ENCODE measurements at regions not wholly inside any gene's neighbourhood (a gene's known extent, or its start where the extent isn't known, plus 50 kb on each side); places are given as distances from the start of the nearest gene placed in this dataset.
A peak's percentile ranks its signal among the peaks of the same experiment; 100 is the strongest.

- TF ChIP-seq EZH2phosphoT487 (IDR thresholded peaks at IDR 0.05; ENCODE audit: borderline replicate concordance) (no peak), CTCF (conservative IDR thresholded peaks at IDR 0.05; ENCODE audit: low read length) (no peak)
- Histone ChIP-seq H3K9me2 (replicated peaks; ENCODE audit: low read depth, low read length) (no peaks in the 10 kb centered on the region), H3K4me2 (ENCODE audit: low read depth, low read length, poor library complexity, severe bottlenecking) (no peak overlapping the region), H3K79me2 (ENCODE audit: insufficient read depth, low read length) (no peaks in the 10 kb centered on the region), H3K9ac (ENCODE audit: low read depth, low read length, poor library complexity, severe bottlenecking) (no peak overlapping the region), H3K36me3 (ENCODE audit: insufficient read depth, low read length) (no peaks in the 10 kb centered on the region), H2AFZ (ENCODE audit: low read length) (no peak overlapping the region), H3K4me1 (ENCODE audit: insufficient read depth, low read length, poor library complexity, severe bottlenecking) (no peaks in the 10 kb centered on the region), H3K4me3 (ENCODE audit: low read length, poor library complexity, severe bottlenecking) (no peak overlapping the region), H3F3A (ENCODE audit: low read depth) (no peaks in the 10 kb centered on the region), H3K27me3 (ENCODE audit: insufficient read depth, low read length, poor library complexity, severe bottlenecking) (no peaks in the 10 kb centered on the region), H4K20me1 (ENCODE audit: insufficient read depth, low read length, poor library complexity, severe bottlenecking) (no peaks in the 10 kb centered on the region), H3K9me3 (ENCODE audit: insufficient read depth, low read depth, low read length) (no peaks in the 10 kb centered on the region)
Observed at GRCh38 chr1:245085508-245086095, 69.2 kb upstream of the KIF26B start.

- Histone ChIP-seq H3K9me2 (replicated peaks; ENCODE audit: low read depth, low read length) (no peaks in the 10 kb centered on the region), H3K27me3 (ENCODE audit: insufficient read depth, low read length, poor library complexity, severe bottlenecking) (no peaks in the 10 kb centered on the region), H3F3A (ENCODE audit: low read depth) (no peaks in the 10 kb centered on the region), H3K4me3 (ENCODE audit: low read length, poor library complexity, severe bottlenecking) (no peak overlapping the region), H3K9me3 (ENCODE audit: insufficient read depth, low read depth, low read length) (no peaks in the 10 kb centered on the region), H4K20me1 (ENCODE audit: insufficient read depth, low read length, poor library complexity, severe bottlenecking) (no peaks in the 10 kb centered on the region), H2AFZ (ENCODE audit: low read length) (no peak overlapping the region), H3K4me1 (ENCODE audit: insufficient read depth, low read length, poor library complexity, severe bottlenecking) (no peaks in the 10 kb centered on the region), H3K4me2 (ENCODE audit: low read depth, low read length, poor library complexity, severe bottlenecking) (no peak overlapping the region), H3K9ac (ENCODE audit: low read depth, low read length, poor library complexity, severe bottlenecking) (no peak overlapping the region), H3K36me3 (ENCODE audit: insufficient read depth, low read length) (no peaks in the 10 kb centered on the region), H3K79me2 (ENCODE audit: insufficient read depth, low read length) (no peaks in the 10 kb centered on the region)
- no peak for TF ChIP-seq EZH2phosphoT487 (IDR thresholded peaks at IDR 0.05; ENCODE audit: borderline replicate concordance)
Observed at GRCh38 chr1:245084551-245084950, 70.2 kb upstream of the KIF26B start.

GRCh38 chr1:245079021-245079609 is 75.7 kb upstream of the KIF26B start:
- H3K9ac ChIP-seq (ENCODE audit: low read depth, low read length, poor library complexity, severe bottlenecking) = no peak overlapping the region
- no peaks in the 10 kb centered on the region for H3K9me2 ChIP-seq (replicated peaks; ENCODE audit: low read depth, low read length)
- H3K4me2 ChIP-seq (ENCODE audit: low read depth, low read length, poor library complexity, severe bottlenecking) = no peak overlapping the region
- TF ChIP-seq CTCF (conservative IDR thresholded peaks at IDR 0.05; ENCODE audit: low read length) (peak; percentile 80), EZH2phosphoT487 (IDR thresholded peaks at IDR 0.05; ENCODE audit: borderline replicate concordance) (no peak)
- H3K9me3 ChIP-seq (ENCODE audit: insufficient read depth, low read depth, low read length) = no peaks in the 10 kb centered on the region
- no peaks in the 10 kb centered on the region for H3K27me3 ChIP-seq (ENCODE audit: insufficient read depth, low read length, poor library complexity, severe bottlenecking)
- H3F3A ChIP-seq (ENCODE audit: low read depth) = no peaks in the 10 kb centered on the region
- no peak overlapping the region for H2AFZ ChIP-seq (ENCODE audit: low read length)
- no peaks in the 10 kb centered on the region for H4K20me1 ChIP-seq (ENCODE audit: insufficient read depth, low read length, poor library complexity, severe bottlenecking)
- H3K4me1 ChIP-seq (ENCODE audit: insufficient read depth, low read length, poor library complexity, severe bottlenecking) = no peaks in the 10 kb centered on the region
- no peak overlapping the region for H3K4me3 ChIP-seq (ENCODE audit: low read length, poor library complexity, severe bottlenecking)
- H3K79me2 ChIP-seq (ENCODE audit: insufficient read depth, low read length) = no peaks in the 10 kb centered on the region
- no peaks in the 10 kb centered on the region for H3K36me3 ChIP-seq (ENCODE audit: insufficient read depth, low read length)

- H3K79me2 ChIP-seq (ENCODE audit: insufficient read depth, low read length) = no peaks in the 10 kb centered on the region
- H2AFZ ChIP-seq (ENCODE audit: low read length) = no peak overlapping the region
- H3K4me1 ChIP-seq (ENCODE audit: insufficient read depth, low read length, poor library complexity, severe bottlenecking) = no peaks in the 10 kb centered on the region
- no peaks in the 10 kb centered on the region for H3K9me3 ChIP-seq (ENCODE audit: insufficient read depth, low read depth, low read length)
- no peaks in the 10 kb centered on the region for H3K9me2 ChIP-seq (replicated peaks; ENCODE audit: low read depth, low read length)
- H3K36me3 ChIP-seq (ENCODE audit: insufficient read depth, low read length) = no peaks in the 10 kb centered on the region
- H3F3A ChIP-seq (ENCODE audit: low read depth) = no peaks in the 10 kb centered on the region
- H3K27me3 ChIP-seq (ENCODE audit: insufficient read depth, low read length, poor library complexity, severe bottlenecking) = no peaks in the 10 kb centered on the region
- H4K20me1 ChIP-seq (ENCODE audit: insufficient read depth, low read length, poor library complexity, severe bottlenecking) = no peaks in the 10 kb centered on the region
- no peak for TF ChIP-seq CTCF (conservative IDR thresholded peaks at IDR 0.05; ENCODE audit: low read length)
- TF ChIP-seq EZH2phosphoT487 (IDR thresholded peaks at IDR 0.05; ENCODE audit: borderline replicate concordance) = no peak
- no peak overlapping the region for H3K4me3 ChIP-seq (ENCODE audit: low read length, poor library complexity, severe bottlenecking)
- H3K9ac ChIP-seq (ENCODE audit: low read depth, low read length, poor library complexity, severe bottlenecking) = no peak overlapping the region
- no peak overlapping the region for H3K4me2 ChIP-seq (ENCODE audit: low read depth, low read length, poor library complexity, severe bottlenecking)
Observed at GRCh38 chr1:245074898-245075297, 79.9 kb upstream of the KIF26B start.

Data from Loucy (cell line).